ENCODE measurements at regions not wholly inside any gene's neighbourhood (a gene's known extent, or its start where the extent isn't known, plus 50 kb on each side); places are given as distances from the start of the nearest gene placed in this dataset.
"Not testable (repeated sequence)": the region's sequence is repeated elsewhere in the genome, so short reads cannot be mapped to it uniquely, and the experiment has no call there.

DNA sequence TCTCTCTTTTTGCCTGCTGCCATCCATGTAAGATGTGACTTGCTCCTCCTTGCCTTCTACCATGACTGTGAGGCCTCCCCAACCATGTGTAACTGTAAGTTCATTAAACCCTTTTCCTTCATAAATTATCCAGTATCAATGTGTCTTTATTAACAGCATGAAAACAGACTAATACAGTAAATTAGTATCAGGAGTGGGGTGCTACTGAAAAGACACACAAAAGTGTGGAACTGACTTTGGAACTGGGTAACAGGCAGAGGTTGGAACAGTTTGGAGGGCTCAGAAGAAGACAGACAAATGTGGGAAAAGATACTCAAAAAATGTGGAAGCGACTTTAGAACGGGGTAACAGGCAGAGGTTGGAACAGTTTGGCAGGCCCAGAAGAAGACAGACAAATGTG lies 189.4 kb downstream of the HTR1B start:
- no peaks in the 10 kb centered on the region for H3K4me1 Mint-ChIP-seq
- H3K36me3 Mint-ChIP-seq (ENCODE audit: low read depth), result peaks cover 11% of the 10 kb centered on the region
- H3K9me3 Mint-ChIP-seq, result peaks cover 14% of the 10 kb centered on the region
- no peak for TF ChIP-seq CTCF (conservative IDR thresholded peaks at IDR 0.05)
- DNase-seq (ENCODE audit: low read depth, low spot score), result no peak
- no peak overlapping the region for H3K27ac Mint-ChIP-seq (ENCODE audit: unreplicated experiment)
- H3K27me3 Mint-ChIP-seq (ENCODE audit: low read depth), result no peaks in the 10 kb centered on the region
- no peak overlapping the region for H3K4me3 Mint-ChIP-seq

DNA sequence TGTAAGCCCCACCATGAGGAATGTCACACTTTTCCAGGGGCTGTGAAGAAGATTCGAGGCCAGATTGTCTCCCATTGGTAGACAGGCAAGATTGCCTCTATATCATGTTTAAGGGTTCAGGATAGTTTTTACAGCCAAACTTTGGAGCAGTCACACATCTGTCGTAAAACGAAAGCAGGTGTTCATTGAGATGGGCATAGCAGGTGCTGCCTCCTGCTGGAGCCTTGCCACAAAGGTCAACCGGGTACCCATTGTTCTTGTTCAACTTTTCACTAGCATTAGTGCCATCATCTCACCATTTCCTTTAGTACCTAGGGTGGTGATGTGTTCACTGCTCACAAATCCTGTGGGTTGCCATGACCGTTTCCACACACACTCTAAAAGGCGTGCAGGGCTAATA lies 198.3 kb downstream of the HTR1B start:
- Mint-ChIP-seq H3K36me3 (ENCODE audit: low read depth) (no peaks in the 10 kb centered on the region), H3K4me1 (no peaks in the 10 kb centered on the region)
- DNase-seq (ENCODE audit: low read depth, low spot score), result no peak

GRCh38 chr6:77263003-77263402 lies 200.3 kb downstream of the HTR1B start:
- DNase-seq (ENCODE audit: low read depth, low spot score), result no peak
- Mint-ChIP-seq H3K9me3 (no peaks in the 10 kb centered on the region), H3K4me1 (no peaks in the 10 kb centered on the region), H3K27ac (ENCODE audit: unreplicated experiment) (no peak overlapping the region), H3K4me3 (no peak overlapping the region), H3K36me3 (ENCODE audit: low read depth) (no peaks in the 10 kb centered on the region), H3K27me3 (ENCODE audit: low read depth) (no peaks in the 10 kb centered on the region)
- no peak for TF ChIP-seq CTCF (conservative IDR thresholded peaks at IDR 0.05)

More for the DNA sequence above, 198.3 kb downstream of the HTR1B start:
- no peak for TF ChIP-seq CTCF (conservative IDR thresholded peaks at IDR 0.05)
- Mint-ChIP-seq H3K27me3 (ENCODE audit: low read depth) (no peaks in the 10 kb centered on the region), H3K9me3 (no peaks in the 10 kb centered on the region), H3K27ac (ENCODE audit: unreplicated experiment) (no peak overlapping the region), H3K4me3 (no peak overlapping the region)

DNA sequence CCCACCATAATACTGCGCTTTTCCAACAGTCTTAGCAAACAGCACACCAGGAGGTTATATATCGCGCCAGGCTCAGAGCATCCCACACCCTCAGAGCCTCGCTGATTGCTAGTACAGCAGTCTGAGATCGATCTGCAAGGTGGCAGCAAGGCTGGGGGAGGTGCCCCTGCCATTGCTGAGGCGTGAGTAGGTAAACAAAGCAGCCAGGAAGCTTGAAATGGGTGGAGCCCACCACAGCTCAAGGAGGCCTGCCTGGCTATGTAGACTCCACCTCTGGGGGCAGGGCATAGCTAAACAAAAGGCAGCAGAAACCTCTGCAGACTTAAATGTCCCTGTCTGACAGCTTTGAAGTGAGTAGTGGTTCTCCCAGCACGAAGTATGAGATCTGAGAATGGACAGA lies 211.5 kb downstream of the HTR1B start:
- DNase-seq (ENCODE audit: low read depth, low spot score); H3K27me3 Mint-ChIP-seq (ENCODE audit: low read depth); H3K4me3 Mint-ChIP-seq; H3K36me3 Mint-ChIP-seq (ENCODE audit: low read depth); H3K4me1 Mint-ChIP-seq; H3K27ac Mint-ChIP-seq (ENCODE audit: unreplicated experiment): not testable (repeated sequence)
- H3K9me3 Mint-ChIP-seq, result peaks cover 10% of the 10 kb centered on the region

DNA sequence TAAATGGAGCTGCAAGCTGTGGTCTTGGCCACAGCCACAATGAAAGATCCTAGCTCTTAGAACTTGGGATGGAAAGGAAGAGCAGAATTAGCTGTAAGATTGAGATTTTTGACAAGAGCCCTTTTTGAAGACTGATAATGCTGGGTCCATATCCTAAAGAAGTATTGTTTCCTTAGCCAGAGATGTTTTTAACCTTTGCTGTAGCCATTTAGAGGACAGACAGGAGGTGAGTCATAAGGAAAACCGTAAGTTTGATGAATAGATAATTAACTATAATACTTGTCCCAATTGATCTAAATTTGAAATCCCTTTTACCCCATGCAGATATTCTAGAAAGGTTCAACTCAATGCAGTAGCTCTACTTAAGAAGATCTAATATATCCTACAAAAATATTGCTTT lies 213.7 kb downstream of the HTR1B start:
- Mint-ChIP-seq H3K36me3 (ENCODE audit: low read depth) (no peaks in the 10 kb centered on the region), H3K4me3 (no peak overlapping the region), H3K27me3 (ENCODE audit: low read depth) (no peaks in the 10 kb centered on the region), H3K9me3 (peaks cover 6% of the 10 kb centered on the region), H3K4me1 (peaks cover 6% of the 10 kb centered on the region), H3K27ac (ENCODE audit: unreplicated experiment) (no peak overlapping the region)
- no peak for TF ChIP-seq CTCF (conservative IDR thresholded peaks at IDR 0.05)
- no peak for DNase-seq (ENCODE audit: low read depth, low spot score)

DNA sequence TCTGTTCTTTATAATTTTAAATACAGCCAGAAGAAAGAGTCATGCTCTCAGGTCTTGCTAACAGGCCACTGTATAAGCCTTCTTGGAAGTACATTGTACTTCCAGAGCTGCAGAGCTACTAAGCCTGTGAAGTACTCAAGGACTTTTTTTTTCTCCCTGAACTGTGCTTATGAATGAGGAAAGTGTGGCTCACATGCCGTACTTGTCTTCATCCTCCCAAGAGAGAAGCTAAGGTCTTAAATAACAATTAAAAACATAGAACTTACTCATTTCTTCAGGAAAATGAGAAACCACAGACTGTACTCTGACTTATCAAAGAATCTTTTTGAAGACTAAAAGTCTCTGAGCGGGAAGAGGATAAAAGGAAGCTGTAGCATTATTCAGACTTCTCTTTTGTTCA lies 218.3 kb downstream of the HTR1B start:
- Mint-ChIP-seq H3K4me3 (no peak overlapping the region), H3K4me1 (no peaks in the 10 kb centered on the region), H3K36me3 (ENCODE audit: low read depth) (no peaks in the 10 kb centered on the region), H3K9me3 (no peaks in the 10 kb centered on the region), H3K27me3 (ENCODE audit: low read depth) (no peaks in the 10 kb centered on the region), H3K27ac (ENCODE audit: unreplicated experiment) (no peak overlapping the region)
- TF ChIP-seq CTCF (conservative IDR thresholded peaks at IDR 0.05), result no peak
- DNase-seq (ENCODE audit: low read depth, low spot score), result no peak

Data from neural crest cell (in vitro differentiated cells).